ENCODE measurements at regions not wholly inside any gene's neighbourhood (a gene's known extent, or its start where the extent isn't known, plus 50 kb on each side); places are given as distances from the start of the nearest gene placed in this dataset.

DNA sequence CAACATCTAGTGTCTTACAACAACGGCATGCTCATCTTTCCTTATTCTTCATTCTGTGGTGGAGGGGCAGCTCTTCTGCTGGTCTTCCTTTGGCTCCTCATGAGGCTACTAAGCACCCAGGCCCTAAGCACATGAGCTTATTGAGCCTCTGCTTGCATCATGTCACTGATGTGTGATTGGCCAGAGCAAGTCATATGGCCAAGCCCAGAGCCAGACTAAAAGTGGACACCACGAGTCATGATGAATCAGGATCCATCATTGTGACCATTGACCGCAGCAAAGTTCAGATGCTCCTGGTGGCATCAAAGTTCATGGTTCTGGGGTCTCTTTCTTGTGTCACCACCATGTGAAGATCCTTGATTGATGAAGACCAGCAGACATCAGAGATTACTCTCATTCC lies 192.0 kb upstream of the FOXA2 start:
- no peak for DNase-seq

DNA sequence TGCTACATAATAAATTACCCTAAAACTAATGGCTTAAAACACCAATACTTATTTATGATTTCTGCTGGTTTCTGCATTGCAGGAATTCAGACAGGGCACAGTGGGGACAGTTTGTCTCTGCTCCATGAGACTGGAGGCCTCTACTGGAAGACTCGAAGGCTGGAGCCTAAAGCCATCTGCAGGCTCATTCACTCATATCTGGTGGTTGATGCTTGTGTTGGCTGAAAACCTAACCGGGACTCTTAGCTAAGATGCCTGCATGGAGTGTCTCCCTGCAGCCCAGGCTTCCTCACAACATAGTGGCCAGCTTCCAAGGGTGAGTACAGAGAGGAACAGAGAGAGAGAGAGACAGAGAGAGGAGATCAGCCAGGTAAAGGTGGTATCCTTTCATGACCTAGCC lies 195.5 kb upstream of the FOXA2 start:
- Mint-ChIP-seq H3K4me3 (no peak overlapping the region), H3K9me3 (peaks cover 43% of the 10 kb centered on the region), H3K36me3 (ENCODE audit: low read depth) (peaks cover 6% of the 10 kb centered on the region), H3K27me3 (ENCODE audit: insufficient read depth) (peaks cover 1% of the 10 kb centered on the region; the same call in 1 of the 2 replicates), H3K4me1 (ENCODE audit: low read depth) (no peaks in the 10 kb centered on the region), H3K27ac (no peak overlapping the region)
- no peak for DNase-seq
- TF ChIP-seq, protein P1, sequence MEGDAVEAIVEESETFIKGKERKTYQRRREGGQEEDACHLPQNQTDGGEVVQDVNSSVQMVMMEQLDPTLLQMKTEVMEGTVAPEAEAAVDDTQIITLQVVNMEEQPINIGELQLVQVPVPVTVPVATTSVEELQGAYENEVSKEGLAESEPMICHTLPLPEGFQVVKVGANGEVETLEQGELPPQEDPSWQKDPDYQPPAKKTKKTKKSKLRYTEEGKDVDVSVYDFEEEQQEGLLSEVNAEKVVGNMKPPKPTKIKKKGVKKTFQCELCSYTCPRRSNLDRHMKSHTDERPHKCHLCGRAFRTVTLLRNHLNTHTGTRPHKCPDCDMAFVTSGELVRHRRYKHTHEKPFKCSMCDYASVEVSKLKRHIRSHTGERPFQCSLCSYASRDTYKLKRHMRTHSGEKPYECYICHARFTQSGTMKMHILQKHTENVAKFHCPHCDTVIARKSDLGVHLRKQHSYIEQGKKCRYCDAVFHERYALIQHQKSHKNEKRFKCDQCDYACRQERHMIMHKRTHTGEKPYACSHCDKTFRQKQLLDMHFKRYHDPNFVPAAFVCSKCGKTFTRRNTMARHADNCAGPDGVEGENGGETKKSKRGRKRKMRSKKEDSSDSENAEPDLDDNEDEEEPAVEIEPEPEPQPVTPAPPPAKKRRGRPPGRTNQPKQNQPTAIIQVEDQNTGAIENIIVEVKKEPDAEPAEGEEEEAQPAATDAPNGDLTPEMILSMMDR (IDR thresholded peaks at IDR 0.05), result no peak

More for the DNA sequence above, 192.0 kb upstream of the FOXA2 start:
- H3K9me3 Mint-ChIP-seq, result peaks cover 58% of the 10 kb centered on the region
- H3K27ac Mint-ChIP-seq, result no peak overlapping the region
- peaks cover 1% of the 10 kb centered on the region for H3K27me3 Mint-ChIP-seq (ENCODE audit: insufficient read depth)
- H3K36me3 Mint-ChIP-seq (ENCODE audit: low read depth), result no peaks in the 10 kb centered on the region; the same call in 1 of the 2 replicates
- H3K4me1 Mint-ChIP-seq (ENCODE audit: low read depth), result no peaks in the 10 kb centered on the region
- H3K4me3 Mint-ChIP-seq, result no peak overlapping the region
- TF ChIP-seq, protein P1 (IDR thresholded peaks at IDR 0.05), result no peak

DNA sequence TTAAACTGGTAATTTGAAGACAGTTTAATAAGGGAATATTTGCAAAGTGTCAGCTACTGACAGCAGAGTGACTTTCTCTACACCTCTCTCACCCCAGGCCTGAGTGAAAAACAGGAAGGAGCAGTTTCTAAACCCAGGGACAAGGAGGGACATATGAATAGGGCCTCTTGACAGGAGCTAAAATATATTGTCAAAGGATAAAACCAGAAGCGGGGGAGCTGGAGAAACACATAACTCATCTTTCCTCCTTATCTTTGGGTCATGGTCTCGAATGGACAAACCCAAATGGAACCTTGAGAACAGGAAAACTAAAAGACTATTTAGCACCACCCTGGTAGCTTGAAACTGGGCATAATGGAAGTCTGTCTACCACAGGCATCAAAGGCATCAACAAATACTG lies 197.5 kb upstream of the FOXA2 start:
- TF ChIP-seq, protein P1 (IDR thresholded peaks at IDR 0.05), result no peak
- H3K36me3 Mint-ChIP-seq (ENCODE audit: low read depth), result peaks cover 10% of the 10 kb centered on the region

DNA sequence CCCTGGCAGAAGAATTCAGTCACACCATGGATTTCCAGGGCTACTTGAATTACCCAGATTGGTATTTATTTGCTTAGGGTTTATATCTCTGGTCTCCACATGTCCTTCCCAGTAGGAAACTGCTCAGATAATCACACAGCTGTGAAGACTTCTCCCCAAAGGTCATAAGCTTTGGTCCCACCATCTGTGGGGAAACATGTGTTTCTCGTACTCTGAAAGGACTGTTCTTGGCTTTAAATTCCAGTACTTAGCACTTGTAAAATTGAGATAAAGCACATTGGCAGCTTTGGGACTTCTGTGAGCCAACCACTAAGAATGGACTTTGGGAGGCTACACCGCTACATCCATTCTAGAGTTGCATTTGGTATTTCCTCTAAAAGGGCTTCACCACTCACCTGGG lies 205.3 kb upstream of the FOXA2 start:
- Mint-ChIP-seq H3K27me3 (ENCODE audit: insufficient read depth) (peaks cover 2% of the 10 kb centered on the region), H3K9me3 (peaks cover 36% of the 10 kb centered on the region), H3K4me3 (no peak overlapping the region), H3K27ac (no peak overlapping the region), H3K4me1 (ENCODE audit: low read depth) (no peaks in the 10 kb centered on the region), H3K36me3 (ENCODE audit: low read depth) (peaks cover 4% of the 10 kb centered on the region; the same call in 1 of the 2 replicates)
- TF ChIP-seq, protein P1 (IDR thresholded peaks at IDR 0.05), result no peak
- no peak for DNase-seq

More for the DNA sequence above, 197.5 kb upstream of the FOXA2 start:
- DNase-seq, result no peak
- Mint-ChIP-seq H3K9me3 (peaks cover 39% of the 10 kb centered on the region), H3K4me1 (ENCODE audit: low read depth) (no peaks in the 10 kb centered on the region), H3K27me3 (ENCODE audit: insufficient read depth) (peaks cover 1% of the 10 kb centered on the region; the same call in 1 of the 2 replicates), H3K4me3 (no peak overlapping the region), H3K27ac (no peak overlapping the region)

DNA sequence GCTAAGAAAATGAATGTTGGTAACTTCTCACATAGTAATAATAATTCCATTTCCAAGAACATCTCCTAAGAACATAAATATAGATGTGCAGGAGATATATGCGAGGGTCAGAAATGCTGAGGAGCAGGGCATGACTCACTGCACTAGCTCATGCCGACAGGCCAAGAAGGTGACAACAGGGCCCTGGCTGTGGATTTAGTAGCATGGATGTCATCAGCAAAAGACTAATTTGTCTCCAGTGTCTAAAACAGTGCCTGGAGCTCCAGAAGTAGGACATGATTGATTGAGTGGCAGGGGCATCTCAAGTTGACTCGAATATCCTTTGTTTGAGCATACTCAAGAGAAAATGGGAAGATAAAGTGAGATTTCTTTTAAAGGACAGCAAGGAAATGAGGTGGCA lies 207.0 kb upstream of the FOXA2 start:
- TF ChIP-seq, protein P1 (IDR thresholded peaks at IDR 0.05), result no peak
- no peaks in the 10 kb centered on the region; the same call in 1 of the 2 replicates for H3K36me3 Mint-ChIP-seq (ENCODE audit: low read depth)
- DNase-seq, result no peak
- peaks cover 11% of the 10 kb centered on the region for H3K4me1 Mint-ChIP-seq (ENCODE audit: low read depth)
- H3K4me3 Mint-ChIP-seq, result no peak overlapping the region
- no peak overlapping the region for H3K27ac Mint-ChIP-seq
- H3K9me3 Mint-ChIP-seq, result peaks cover 31% of the 10 kb centered on the region
- H3K27me3 Mint-ChIP-seq (ENCODE audit: insufficient read depth), result peaks cover 2% of the 10 kb centered on the region

Data from HFFc6 (cell line).